Calu3 (cell line): ENCODE measurements at regions not wholly inside any gene's neighbourhood (a gene's known extent, or its start where the extent isn't known, plus 50 kb on each side); places are given as distances from the start of the nearest gene placed in this dataset.

Experiments
- BruUV-seq: library from RNA; stranded (reverse); fragments of 400-500 nt; replicated peaks from 2 replicates; lab custom pipeline; 2021; lab: Mats Ljungman, UMichigan
- CTCF ChIA-PET: fragments of 300-600 bp; sonication (Branson Sonifier 250); formaldehyde crosslinking; loops from one replicate; lab custom pipeline; 2022; ENCODE audit warnings: antibody characterized with exemption; lab: Charles Lee
- DNase-seq: peaks from one replicate; pipeline ENCODE4 v3.0.0; 2022
- H3K27ac Mint-ChIP-seq: one replicate; pipeline ENCODE4 v1.8.0; 2022; ENCODE audit warnings: mixed read lengths; ENCODE audit not compliant: unreplicated experiment
- H3K27me3 Mint-ChIP-seq: one replicate; pipeline ENCODE4 v1.8.0; 2022; ENCODE audit warnings: mixed read lengths; ENCODE audit not compliant: unreplicated experiment
- H3K36me3 Mint-ChIP-seq: one replicate; pipeline ENCODE4 v1.8.0; 2022; ENCODE audit warnings: mild to moderate bottlenecking, moderate library complexity, mixed read lengths; ENCODE audit not compliant: insufficient read depth, unreplicated experiment
- H3K4me1 Mint-ChIP-seq: one replicate; pipeline ENCODE4 v1.8.0; 2022; ENCODE audit warnings: mild to moderate bottlenecking, low read depth, mixed read lengths; ENCODE audit not compliant: unreplicated experiment
- H3K4me3 Mint-ChIP-seq: one replicate; pipeline ENCODE4 v1.8.0; 2022; ENCODE audit warnings: mild to moderate bottlenecking, low read depth, moderate library complexity, mixed read lengths; ENCODE audit not compliant: unreplicated experiment
- H3K9me3 Mint-ChIP-seq: one replicate; pipeline ENCODE4 v1.8.0; 2022; ENCODE audit warnings: low read depth, mixed read lengths; ENCODE audit not compliant: unreplicated experiment
- CTCF ChIP-seq: fragments of 200-600 bp; IDR thresholded peaks from one replicate; pipeline ENCODE4 v1.8.0; 2022; ENCODE audit warnings: antibody characterized with exemption; ENCODE audit not compliant: unreplicated experiment
- intact Hi-C: fragments of 100-400 bp; cut with micrococcal nuclease; formaldehyde crosslinking; loops from one replicate; pipeline ENCODE4 v1.10.0; 2022; ENCODE audit not compliant: unreplicated experiment

GRCh38 chr6:74658391-74658790 lies 547.5 kb downstream of the COL12A1 start:
- no peaks in the 10 kb centered on the region for H3K36me3 Mint-ChIP-seq
- H3K9me3 Mint-ChIP-seq: peaks cover 6% of the 10 kb centered on the region
- no peaks in the 10 kb centered on the region for H3K27me3 Mint-ChIP-seq
- no TSS peak for BruUV-seq
- TF ChIP-seq CTCF: no peak
- CTCF ChIA-PET: no interaction called here
- no peak overlapping the region for H3K27ac Mint-ChIP-seq
- intact Hi-C loops: no loop called here
- no peak overlapping the region for H3K4me3 Mint-ChIP-seq
- no peaks in the 10 kb centered on the region for H3K4me1 Mint-ChIP-seq
- DNase-seq: no peak

GRCh38 chr6:74657931-74658330 lies 547.9 kb downstream of the COL12A1 start:
- Mint-ChIP-seq H3K27me3 (no peaks in the 10 kb centered on the region), H3K27ac (no peak overlapping the region), H3K9me3 (peaks cover 5% of the 10 kb centered on the region), H3K4me1 (no peaks in the 10 kb centered on the region), H3K36me3 (no peaks in the 10 kb centered on the region), H3K4me3 (no peak overlapping the region)
- no peak for DNase-seq
- intact Hi-C loops: no loop called here
- BruUV-seq: no TSS peak
- CTCF ChIA-PET: no interaction called here
- no peak for TF ChIP-seq CTCF

- TF ChIP-seq CTCF: no peak
- Mint-ChIP-seq H3K27me3 (no peaks in the 10 kb centered on the region), H3K36me3 (no peaks in the 10 kb centered on the region), H3K4me1 (no peaks in the 10 kb centered on the region), H3K27ac (no peak overlapping the region), H3K4me3 (no peak overlapping the region), H3K9me3 (peaks cover 3% of the 10 kb centered on the region)
- CTCF ChIA-PET: no interaction called here
- intact Hi-C loops: no loop called here
- no TSS peak for BruUV-seq
- no peak for DNase-seq
Measured at GRCh38 chr6:74657011-74657410, 548.8 kb downstream of the COL12A1 start.

GRCh38 chr6:74656453-74656852 lies 549.4 kb downstream of the COL12A1 start:
- intact Hi-C loops: no loop called here
- CTCF ChIA-PET: no interaction called here
- no peak for DNase-seq
- peaks cover 3% of the 10 kb centered on the region for H3K9me3 Mint-ChIP-seq
- no peak for TF ChIP-seq CTCF
- no peak overlapping the region for H3K4me3 Mint-ChIP-seq
- H3K36me3 Mint-ChIP-seq: no peaks in the 10 kb centered on the region
- H3K27ac Mint-ChIP-seq: no peak overlapping the region
- H3K27me3 Mint-ChIP-seq: no peaks in the 10 kb centered on the region
- H3K4me1 Mint-ChIP-seq: no peaks in the 10 kb centered on the region
- no TSS peak for BruUV-seq
